GM19463 (cell line): ENCODE measurements at regions not wholly inside any gene's neighbourhood (a gene's known extent, or its start where the extent isn't known, plus 50 kb on each side); places are given as distances from the start of the nearest gene placed in this dataset.
"Not testable (repeated sequence)": the region's sequence is repeated elsewhere in the genome, so short reads cannot be mapped to it uniquely, and the experiment has no call there.

ENCODE experiments used
- ATAC-seq: cut with Tn5 transposase; IDR thresholded peaks from one replicate; pipeline ENCODE4 v1.9.1; 2021; ENCODE audit warnings: mild to moderate bottlenecking, moderate library complexity; ENCODE audit not compliant: unreplicated experiment

- no peak for ATAC-seq
Observed at GRCh38 chr16:73965591-73965990, 331.0 kb upstream of the PSMD7 start.

- ATAC-seq: peak; percentile 51
Observed at GRCh38 chr16:73956587-73957494, 339.8 kb upstream of the PSMD7 start.

DNA sequence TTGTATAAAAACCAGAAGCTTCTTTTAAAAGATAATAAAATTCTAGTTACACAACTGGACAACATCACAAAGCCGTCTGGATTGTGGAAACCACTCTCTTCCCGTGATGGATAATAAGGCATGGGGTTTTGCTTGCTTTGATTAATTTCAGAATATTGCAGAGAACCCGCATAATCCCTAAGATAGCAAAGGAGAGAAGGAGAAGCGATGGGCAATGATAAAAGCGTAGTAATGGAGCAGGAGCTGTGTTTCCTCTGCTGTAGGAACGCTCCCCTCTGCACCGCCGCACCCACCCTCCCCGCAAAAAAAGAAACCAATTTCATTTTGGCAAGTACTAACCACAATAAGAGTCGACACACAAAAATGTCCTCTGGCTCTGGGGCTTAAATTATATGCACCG is 340.9 kb upstream of the PSMD7 start:
- ATAC-seq: no peak

- ATAC-seq: no peak
Observed at GRCh38 chr16:73955255-73955654, 341.4 kb upstream of the PSMD7 start.

DNA sequence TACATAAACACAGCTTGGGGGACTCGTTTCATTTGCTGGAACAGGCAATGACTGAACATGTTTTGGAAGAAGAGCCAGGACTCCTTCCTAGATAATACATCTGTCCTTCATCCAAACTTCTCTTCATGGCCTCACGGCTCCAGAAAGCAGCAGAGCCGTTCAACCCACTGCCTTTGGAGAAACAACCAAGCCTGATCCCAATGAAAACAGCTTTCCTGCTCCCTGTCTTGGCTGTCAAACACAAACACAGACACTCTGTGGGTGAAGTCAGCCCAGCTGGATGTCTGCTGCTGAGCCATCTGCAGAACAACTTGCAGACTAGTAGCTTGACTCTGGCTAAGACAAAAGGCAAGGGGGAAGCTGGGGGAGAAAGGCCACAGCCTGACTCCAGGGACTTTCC is 345.1 kb upstream of the PSMD7 start:
- ATAC-seq: no peak

DNA sequence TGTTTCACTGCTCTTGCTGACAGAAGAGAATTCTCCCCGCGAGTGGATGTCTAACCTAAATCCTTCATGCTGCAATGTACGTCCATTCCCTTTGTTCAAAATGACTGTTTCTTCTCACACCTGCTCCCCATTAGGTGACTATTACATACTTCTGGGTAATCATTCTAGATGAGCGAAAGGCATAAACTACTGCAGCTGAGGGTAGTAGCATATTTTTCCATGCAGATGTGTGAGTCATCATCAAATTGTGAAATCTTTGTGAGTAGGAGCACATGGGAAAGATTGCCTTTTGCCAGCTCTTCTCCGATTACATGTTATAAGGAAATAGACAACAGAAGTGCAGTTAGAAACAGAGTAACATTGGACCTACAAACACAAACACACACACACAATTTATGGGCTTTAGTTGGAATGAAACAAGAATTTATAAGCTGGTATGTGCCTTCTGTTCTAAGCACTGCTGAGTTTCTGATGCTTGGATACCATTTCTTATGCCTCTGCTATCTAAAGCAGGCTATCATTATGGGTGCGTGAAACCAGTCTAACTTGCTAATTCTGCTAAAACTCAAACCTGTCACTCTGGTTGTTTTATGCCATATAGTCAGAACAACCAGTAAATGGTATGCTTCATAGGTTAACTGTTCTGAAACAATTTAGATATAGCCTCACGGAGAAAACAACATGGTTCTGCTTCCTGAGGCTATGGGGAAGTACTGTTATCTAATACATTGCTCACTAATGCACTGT is 346.9 kb upstream of the PSMD7 start:
- no peak for ATAC-seq

DNA sequence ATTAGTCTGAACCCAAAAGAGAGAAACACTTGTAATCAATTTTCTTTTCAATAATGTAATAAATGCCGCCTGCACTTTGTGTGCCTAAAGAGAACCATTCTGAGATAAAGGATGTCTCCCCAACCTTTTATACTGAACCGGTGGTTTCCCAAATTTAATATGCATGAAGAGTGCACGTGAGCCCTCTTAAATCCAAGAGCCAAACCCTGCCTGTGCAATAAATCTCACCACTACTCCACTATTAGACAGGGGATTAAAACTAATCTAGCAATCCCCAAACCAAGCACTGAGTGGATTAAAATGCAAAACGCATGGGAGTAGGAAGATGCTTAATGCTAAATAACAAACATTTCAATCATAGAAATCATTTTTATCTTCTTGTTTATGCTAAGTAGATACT is 351.0 kb upstream of the PSMD7 start:
- ATAC-seq: no peak

DNA sequence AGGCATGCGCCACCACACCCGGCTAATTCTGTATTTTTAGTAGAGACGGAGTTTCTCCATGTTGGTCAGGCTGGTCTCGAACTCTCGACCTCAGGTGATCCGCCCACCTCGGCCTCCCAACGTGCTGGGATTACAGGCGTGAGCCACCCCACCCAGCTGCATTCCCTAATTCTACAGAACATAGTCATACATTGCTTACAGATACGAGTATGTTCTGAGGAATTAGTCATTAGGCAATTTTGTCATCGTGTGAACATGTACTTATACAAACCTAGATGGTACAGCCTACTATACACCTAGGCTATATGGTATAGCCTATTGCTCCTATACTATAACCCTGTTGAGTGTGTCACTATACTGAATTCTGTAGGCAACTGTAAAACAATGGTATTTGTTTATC is 353.4 kb upstream of the PSMD7 start:
- not testable (repeated sequence) for ATAC-seq

GRCh38 chr16:73940786-73941185 is 355.8 kb upstream of the PSMD7 start:
- ATAC-seq: not testable (repeated sequence)

DNA sequence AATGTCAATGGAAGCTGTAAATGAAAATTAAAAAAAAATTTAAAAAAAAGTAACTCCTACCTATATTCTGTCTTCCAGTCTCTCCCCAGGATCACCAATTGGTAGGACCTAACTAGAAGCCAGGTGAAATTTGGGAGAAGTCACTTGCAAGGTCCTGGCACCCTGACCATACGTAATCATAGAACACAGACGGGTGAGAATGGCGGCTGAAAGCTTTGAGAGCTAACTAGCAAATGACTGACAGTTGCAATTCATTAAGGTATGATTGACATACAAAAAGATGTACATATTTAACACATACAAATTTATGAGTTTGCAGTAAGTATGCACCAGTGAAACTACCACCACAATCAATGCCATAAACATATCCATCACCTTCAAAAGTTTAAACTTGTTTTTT is 372.7 kb upstream of the PSMD7 start:
- no peak for ATAC-seq

GRCh38 chr16:73921295-73921694 is 375.3 kb upstream of the PSMD7 start:
- ATAC-seq: no peak

DNA sequence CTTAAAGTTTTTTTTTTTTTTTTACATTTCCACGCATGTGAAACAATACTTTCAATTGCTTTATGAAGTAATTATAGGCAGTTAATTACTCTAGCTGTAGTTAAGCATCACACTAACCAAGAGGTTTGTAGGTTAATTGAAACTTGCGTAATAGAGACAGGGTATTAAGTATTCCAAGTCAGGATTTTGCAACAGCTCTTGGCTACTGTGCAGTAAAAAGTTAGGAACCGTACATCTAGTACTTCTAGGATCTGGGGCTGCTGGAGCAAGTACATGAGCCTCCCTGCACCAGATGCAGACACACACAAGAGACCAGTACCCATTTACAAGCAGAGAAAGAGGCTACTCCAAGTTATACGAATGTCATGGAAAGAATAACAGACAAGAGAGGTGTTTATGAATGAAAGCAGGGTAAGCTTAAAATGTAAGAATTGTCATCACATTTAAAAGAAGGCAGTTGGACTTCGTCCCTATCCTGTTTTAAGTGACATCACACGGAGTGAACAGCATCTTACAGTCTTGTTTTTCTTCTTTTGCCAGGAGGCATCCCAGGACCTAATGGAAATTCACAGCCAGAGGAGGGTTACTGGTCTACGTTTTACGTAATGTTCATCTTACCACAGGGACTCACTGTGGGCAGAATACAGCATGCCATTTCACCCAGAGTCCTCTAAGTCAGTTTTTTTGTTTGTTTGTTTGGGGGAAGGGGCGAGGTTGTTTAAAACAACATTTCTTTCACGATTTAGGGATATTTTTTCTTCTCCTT is 379.6 kb upstream of the PSMD7 start:
- ATAC-seq: no peak

DNA sequence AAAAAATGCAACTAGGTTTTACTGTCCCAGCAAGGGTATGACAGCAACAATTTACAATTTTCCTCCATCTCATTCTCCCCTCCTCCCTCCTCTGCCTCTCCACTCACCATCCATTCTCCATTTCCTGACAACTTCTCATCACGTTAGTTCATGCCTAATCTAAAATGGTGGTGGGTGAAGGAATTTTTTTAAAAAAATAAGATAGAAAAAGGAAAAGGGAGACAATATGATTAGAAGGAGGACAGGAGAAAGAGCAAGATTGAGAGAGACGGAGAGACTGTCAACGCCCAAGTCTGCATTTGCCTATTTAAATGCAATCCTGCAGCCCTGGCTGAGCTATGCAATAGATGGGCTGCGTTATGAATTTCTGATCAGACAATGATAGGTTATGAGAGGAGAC is 380.7 kb upstream of the PSMD7 start:
- ATAC-seq: no peak

- ATAC-seq: no peak
Observed at GRCh38 chr16:73915140-73915539, 381.5 kb upstream of the PSMD7 start.

GRCh38 chr16:73912850-73913249 is 383.8 kb upstream of the PSMD7 start:
- ATAC-seq: no peak

- no peak for ATAC-seq
Observed at GRCh38 chr16:73912281-73912680, 384.3 kb upstream of the PSMD7 start.

DNA sequence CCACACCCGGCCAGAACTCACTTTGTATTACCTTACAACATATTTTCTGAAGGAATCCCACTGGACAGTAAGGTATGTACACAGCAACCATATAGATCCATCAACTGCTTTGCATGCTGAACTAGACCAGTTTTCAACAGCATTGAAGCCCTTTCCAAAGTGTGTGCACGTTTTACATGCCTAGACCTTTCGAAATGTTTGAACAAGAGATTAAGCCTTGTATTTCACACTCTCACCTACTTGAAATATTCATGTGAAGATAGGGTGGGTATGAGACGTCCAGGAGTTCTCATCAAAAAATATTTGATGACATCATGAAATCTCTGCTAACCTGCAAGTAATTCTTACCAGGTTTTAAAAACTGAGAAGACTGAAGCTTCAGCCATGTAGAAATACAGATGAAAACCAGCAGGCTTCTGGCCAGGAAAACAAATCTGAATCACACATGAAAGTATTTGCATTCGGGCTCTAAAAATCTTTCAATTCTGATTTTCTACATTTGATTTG is 387.0 kb upstream of the PSMD7 start:
- ATAC-seq: no peak

- no peak for ATAC-seq
Observed at GRCh38 chr16:73891129-73891542, 405.5 kb upstream of the PSMD7 start.

- ATAC-seq: no peak
Observed at GRCh38 chr16:73890186-73891128, 406.2 kb upstream of the PSMD7 start.

- ATAC-seq: no peak
Observed at GRCh38 chr16:73888840-73889490, 407.6 kb upstream of the PSMD7 start.
